ENCODE measurements at regions not wholly inside any gene's neighbourhood (a gene's known extent, or its start where the extent isn't known, plus 50 kb on each side); places are given as distances from the start of the nearest gene placed in this dataset.

GRCh38 chr13:112177450-112178288 lies 110.7 kb downstream of the SOX1 start:
- Histone ChIP-seq H3K79me2 (replicated peaks; ENCODE audit: insufficient read depth, low read length) (no peaks in the 10 kb centered on the region), H3K9me3 (ENCODE audit: low read length) (no peaks in the 10 kb centered on the region), H2AFZ (ENCODE audit: low read depth, low read length) (no peak overlapping the region), H3K36me3 (ENCODE audit: insufficient read depth, low read length) (no peaks in the 10 kb centered on the region), H4K20me1 (ENCODE audit: insufficient read depth) (no peaks in the 10 kb centered on the region), H3K9ac (ENCODE audit: low read length) (no peak overlapping the region), H3K27me3 (ENCODE audit: insufficient read depth, low read depth, low read length) (no peaks in the 10 kb centered on the region), H3K27ac (ENCODE audit: low read length) (no peak overlapping the region), H3F3A (ENCODE audit: insufficient read depth, low read length, poor library complexity, severe bottlenecking) (no peaks in the 10 kb centered on the region), H3K9me2 (ENCODE audit: insufficient read depth, low read length) (no peaks in the 10 kb centered on the region), H3K4me3 (ENCODE audit: low read length) (no peak overlapping the region), H3K4me2 (ENCODE audit: low read length) (no peak overlapping the region)
- TF ChIP-seq POLR2AphosphoS5 (IDR thresholded peaks at IDR 0.05) = no peak
- TF ChIP-seq, protein P1, sequence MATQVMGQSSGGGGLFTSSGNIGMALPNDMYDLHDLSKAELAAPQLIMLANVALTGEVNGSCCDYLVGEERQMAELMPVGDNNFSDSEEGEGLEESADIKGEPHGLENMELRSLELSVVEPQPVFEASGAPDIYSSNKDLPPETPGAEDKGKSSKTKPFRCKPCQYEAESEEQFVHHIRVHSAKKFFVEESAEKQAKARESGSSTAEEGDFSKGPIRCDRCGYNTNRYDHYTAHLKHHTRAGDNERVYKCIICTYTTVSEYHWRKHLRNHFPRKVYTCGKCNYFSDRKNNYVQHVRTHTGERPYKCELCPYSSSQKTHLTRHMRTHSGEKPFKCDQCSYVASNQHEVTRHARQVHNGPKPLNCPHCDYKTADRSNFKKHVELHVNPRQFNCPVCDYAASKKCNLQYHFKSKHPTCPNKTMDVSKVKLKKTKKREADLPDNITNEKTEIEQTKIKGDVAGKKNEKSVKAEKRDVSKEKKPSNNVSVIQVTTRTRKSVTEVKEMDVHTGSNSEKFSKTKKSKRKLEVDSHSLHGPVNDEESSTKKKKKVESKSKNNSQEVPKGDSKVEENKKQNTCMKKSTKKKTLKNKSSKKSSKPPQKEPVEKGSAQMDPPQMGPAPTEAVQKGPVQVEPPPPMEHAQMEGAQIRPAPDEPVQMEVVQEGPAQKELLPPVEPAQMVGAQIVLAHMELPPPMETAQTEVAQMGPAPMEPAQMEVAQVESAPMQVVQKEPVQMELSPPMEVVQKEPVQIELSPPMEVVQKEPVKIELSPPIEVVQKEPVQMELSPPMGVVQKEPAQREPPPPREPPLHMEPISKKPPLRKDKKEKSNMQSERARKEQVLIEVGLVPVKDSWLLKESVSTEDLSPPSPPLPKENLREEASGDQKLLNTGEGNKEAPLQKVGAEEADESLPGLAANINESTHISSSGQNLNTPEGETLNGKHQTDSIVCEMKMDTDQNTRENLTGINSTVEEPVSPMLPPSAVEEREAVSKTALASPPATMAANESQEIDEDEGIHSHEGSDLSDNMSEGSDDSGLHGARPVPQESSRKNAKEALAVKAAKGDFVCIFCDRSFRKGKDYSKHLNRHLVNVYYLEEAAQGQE (IDR thresholded peaks at IDR 0.05; ENCODE audit: borderline replicate concordance) = no peak
- TF ChIP-seq, protein P2, sequence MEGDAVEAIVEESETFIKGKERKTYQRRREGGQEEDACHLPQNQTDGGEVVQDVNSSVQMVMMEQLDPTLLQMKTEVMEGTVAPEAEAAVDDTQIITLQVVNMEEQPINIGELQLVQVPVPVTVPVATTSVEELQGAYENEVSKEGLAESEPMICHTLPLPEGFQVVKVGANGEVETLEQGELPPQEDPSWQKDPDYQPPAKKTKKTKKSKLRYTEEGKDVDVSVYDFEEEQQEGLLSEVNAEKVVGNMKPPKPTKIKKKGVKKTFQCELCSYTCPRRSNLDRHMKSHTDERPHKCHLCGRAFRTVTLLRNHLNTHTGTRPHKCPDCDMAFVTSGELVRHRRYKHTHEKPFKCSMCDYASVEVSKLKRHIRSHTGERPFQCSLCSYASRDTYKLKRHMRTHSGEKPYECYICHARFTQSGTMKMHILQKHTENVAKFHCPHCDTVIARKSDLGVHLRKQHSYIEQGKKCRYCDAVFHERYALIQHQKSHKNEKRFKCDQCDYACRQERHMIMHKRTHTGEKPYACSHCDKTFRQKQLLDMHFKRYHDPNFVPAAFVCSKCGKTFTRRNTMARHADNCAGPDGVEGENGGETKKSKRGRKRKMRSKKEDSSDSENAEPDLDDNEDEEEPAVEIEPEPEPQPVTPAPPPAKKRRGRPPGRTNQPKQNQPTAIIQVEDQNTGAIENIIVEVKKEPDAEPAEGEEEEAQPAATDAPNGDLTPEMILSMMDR (IDR thresholded peaks at IDR 0.05; ENCODE audit: poor library complexity, severe bottlenecking) = no peak
- TF ChIP-seq MXI1 (conservative IDR thresholded peaks at IDR 0.05; ENCODE audit: poor library complexity, severe bottlenecking) = no peak
- no peak for TF ChIP-seq SMC3 (conservative IDR thresholded peaks at IDR 0.05; ENCODE audit: poor library complexity)
- no peak for TF ChIP-seq RAD21 (conservative IDR thresholded peaks at IDR 0.05)
- TF ChIP-seq EP300 (conservative IDR thresholded peaks at IDR 0.05; ENCODE audit: poor library complexity, severe bottlenecking) = no peak
- no peak for TF ChIP-seq EZH2 (IDR thresholded peaks at IDR 0.05; ENCODE audit: borderline replicate concordance, insufficient read depth, low read length, poor library complexity, severe bottlenecking)
- no peak for TF ChIP-seq TAF1 (IDR thresholded peaks at IDR 0.05; ENCODE audit: low read depth)

GRCh38 chr13:112178769-112179168 lies 111.8 kb downstream of the SOX1 start:
- no peaks in the 10 kb centered on the region for H3F3A ChIP-seq (ENCODE audit: insufficient read depth, low read length, poor library complexity, severe bottlenecking)
- no peaks in the 10 kb centered on the region for H3K36me3 ChIP-seq (ENCODE audit: insufficient read depth, low read length)
- no peak overlapping the region for H3K4me2 ChIP-seq (ENCODE audit: low read length)
- H3K27ac ChIP-seq (ENCODE audit: low read length) = no peak overlapping the region
- H3K9me3 ChIP-seq (ENCODE audit: low read length) = no peaks in the 10 kb centered on the region
- H3K9ac ChIP-seq (ENCODE audit: low read length) = no peak overlapping the region
- H3K4me3 ChIP-seq (ENCODE audit: low read length) = no peak overlapping the region
- no peak for TF ChIP-seq EP300 (conservative IDR thresholded peaks at IDR 0.05; ENCODE audit: poor library complexity, severe bottlenecking)
- TF ChIP-seq, protein P1 (IDR thresholded peaks at IDR 0.05; ENCODE audit: borderline replicate concordance) = no peak
- no peak for TF ChIP-seq SMC3 (conservative IDR thresholded peaks at IDR 0.05; ENCODE audit: poor library complexity)
- TF ChIP-seq EZH2 (IDR thresholded peaks at IDR 0.05; ENCODE audit: borderline replicate concordance, insufficient read depth, low read length, poor library complexity, severe bottlenecking) = no peak
- TF ChIP-seq RAD21 (conservative IDR thresholded peaks at IDR 0.05) = no peak
- no peak for TF ChIP-seq MXI1 (conservative IDR thresholded peaks at IDR 0.05; ENCODE audit: poor library complexity, severe bottlenecking)
- TF ChIP-seq TAF1 (IDR thresholded peaks at IDR 0.05; ENCODE audit: low read depth) = no peak
- TF ChIP-seq POLR2AphosphoS5 (IDR thresholded peaks at IDR 0.05) = no peak
- H3K9me2 ChIP-seq (ENCODE audit: insufficient read depth, low read length) = no peaks in the 10 kb centered on the region
- H3K79me2 ChIP-seq (replicated peaks; ENCODE audit: insufficient read depth, low read length) = no peaks in the 10 kb centered on the region
- H2AFZ ChIP-seq (ENCODE audit: low read depth, low read length) = no peak overlapping the region
- no peaks in the 10 kb centered on the region for H3K27me3 ChIP-seq (ENCODE audit: insufficient read depth, low read depth, low read length)
- H4K20me1 ChIP-seq (ENCODE audit: insufficient read depth) = no peaks in the 10 kb centered on the region

Data from neural cell (in vitro differentiated cells).